A204.1 (cell line): ENCODE measurements at regions not wholly inside any gene's neighbourhood (a gene's known extent, or its start where the extent isn't known, plus 50 kb on each side); places are given as distances from the start of the nearest gene placed in this dataset.

Experiments used
- FAIRE-seq: peaks from 2 replicates; lab custom pipeline; 2012; peaks lifted over from hg19 to GRCh38; lab: Jason Lieb, UNC

- FAIRE-seq: no peak
Observed at GRCh38 chr2:150656002-150656401, 168.5 kb upstream of the RND3 start.

- FAIRE-seq: no peak
Observed at GRCh38 chr2:150653351-150653750, 165.9 kb upstream of the RND3 start.

GRCh38 chr2:150647943-150648342 lies 160.5 kb upstream of the RND3 start:
- no peak for FAIRE-seq

GRCh38 chr2:150646746-150647145 lies 159.3 kb upstream of the RND3 start:
- no peak for FAIRE-seq

- FAIRE-seq: no peak
Observed at GRCh38 chr2:150644298-150645067, 157.0 kb upstream of the RND3 start.

GRCh38 chr2:150643114-150643725 lies 155.8 kb upstream of the RND3 start:
- FAIRE-seq: no peak

- FAIRE-seq: no peak
Observed at GRCh38 chr2:150640039-150640438, 152.6 kb upstream of the RND3 start.

GRCh38 chr2:150639383-150639782 lies 151.9 kb upstream of the RND3 start:
- no peak for FAIRE-seq

GRCh38 chr2:150631236-150631821 lies 143.9 kb upstream of the RND3 start:
- FAIRE-seq: no peak

GRCh38 chr2:150630587-150631235 lies 143.2 kb upstream of the RND3 start:
- FAIRE-seq: no peak

GRCh38 chr2:150627526-150627925 lies 140.1 kb upstream of the RND3 start:
- no peak for FAIRE-seq

- no peak for FAIRE-seq
Observed at GRCh38 chr2:150626934-150627411, 139.5 kb upstream of the RND3 start.

GRCh38 chr2:150625741-150626140 lies 138.3 kb upstream of the RND3 start:
- FAIRE-seq: no peak

GRCh38 chr2:150625303-150625702 lies 137.8 kb upstream of the RND3 start:
- FAIRE-seq: no peak

- FAIRE-seq: no peak
Observed at GRCh38 chr2:150624001-150624401, 136.5 kb upstream of the RND3 start.

- no peak for FAIRE-seq
Observed at GRCh38 chr2:150621526-150622213, 134.2 kb upstream of the RND3 start.

GRCh38 chr2:150620855-150621254 lies 133.4 kb upstream of the RND3 start:
- no peak for FAIRE-seq

- FAIRE-seq: no peak
Observed at GRCh38 chr2:150620416-150620815, 132.9 kb upstream of the RND3 start.

- no peak for FAIRE-seq
Observed at GRCh38 chr2:150619607-150620330, 132.3 kb upstream of the RND3 start.

GRCh38 chr2:150618245-150618895 lies 130.9 kb upstream of the RND3 start:
- no peak for FAIRE-seq

GRCh38 chr2:150617351-150617978 lies 130.0 kb upstream of the RND3 start:
- FAIRE-seq: no peak
